ENCODE measurements at regions not wholly inside any gene's neighbourhood (a gene's known extent, or its start where the extent isn't known, plus 50 kb on each side); places are given as distances from the start of the nearest gene placed in this dataset.
A peak's percentile ranks its signal among the peaks of the same experiment; 100 is the strongest.

DNA sequence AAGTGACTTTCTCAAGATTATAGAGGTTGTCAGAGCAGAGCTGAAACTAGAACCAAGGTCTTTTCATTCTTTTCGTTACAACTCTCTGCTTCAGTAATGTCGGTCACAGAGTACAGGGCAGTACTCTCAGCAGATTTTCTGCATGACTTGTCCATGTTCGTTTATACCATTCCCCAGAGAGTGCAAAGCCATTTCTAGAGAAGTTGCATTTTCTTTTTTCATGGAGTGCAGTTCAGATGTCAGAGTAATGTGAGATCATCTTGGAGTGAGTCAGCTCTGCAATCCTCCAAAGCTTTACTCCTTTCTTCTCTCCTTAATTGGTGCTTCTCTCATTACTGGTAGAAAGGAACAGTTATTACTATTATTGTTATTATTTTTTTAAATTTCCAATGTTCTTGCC lies 115.6 kb upstream of the B3GAT2 start:
- no peak overlapping the region for H3K4me3 ChIP-seq (ENCODE audit: low read depth, low read length)
- TF ChIP-seq CTCF (IDR thresholded peaks at IDR 0.05; ENCODE audit: insufficient read depth, low read depth, low read length), result no peak
- peak; percentile 10 for DNase-seq (ENCODE audit: low read depth)

DNA sequence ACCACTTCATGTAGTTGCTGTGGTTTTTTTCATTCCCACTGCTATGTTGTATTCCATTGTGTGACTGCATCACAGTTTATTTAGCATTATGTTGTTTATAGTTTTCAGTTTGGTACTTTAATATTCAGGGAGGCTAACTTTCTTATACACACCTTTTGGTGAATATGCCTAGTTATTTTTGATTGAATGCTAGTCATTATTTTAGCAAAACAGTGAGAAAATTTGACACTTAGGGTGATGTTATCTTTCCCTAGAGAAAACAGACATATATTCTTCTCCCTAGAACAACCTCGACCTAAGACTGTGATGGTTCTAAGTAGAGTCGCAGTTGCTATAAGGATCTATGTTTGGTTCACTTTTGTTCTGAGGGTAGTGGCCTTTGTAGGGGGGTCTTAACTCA lies 120.8 kb upstream of the B3GAT2 start:
- no peak for DNase-seq (ENCODE audit: low read depth)
- TF ChIP-seq CTCF (IDR thresholded peaks at IDR 0.05; ENCODE audit: insufficient read depth, low read depth, low read length), result no peak

DNA sequence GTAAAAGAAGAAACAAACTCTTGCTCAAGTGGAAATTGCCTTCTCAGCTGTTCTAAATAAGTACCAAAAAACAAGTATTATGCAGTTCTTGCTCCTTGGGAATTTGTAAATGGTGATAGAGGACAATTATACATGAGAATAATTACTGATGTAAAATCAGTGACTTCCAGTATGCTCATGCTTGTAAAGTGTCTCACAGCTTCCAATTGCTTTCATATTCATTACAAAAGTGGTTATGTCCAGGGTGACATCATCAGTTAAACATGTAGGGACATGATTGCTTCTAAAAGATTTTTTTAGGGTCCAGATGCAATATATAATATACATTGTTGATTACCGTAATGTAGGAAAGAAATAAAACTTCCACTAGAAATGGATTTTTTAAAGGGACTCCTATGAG lies 122.8 kb upstream of the B3GAT2 start:
- no peak for TF ChIP-seq CTCF (IDR thresholded peaks at IDR 0.05; ENCODE audit: insufficient read depth, low read depth, low read length)
- H3K4me3 ChIP-seq (ENCODE audit: low read depth, low read length), result no peak overlapping the region
- DNase-seq (ENCODE audit: low read depth), result peak; percentile 44

More for the DNA sequence above, 120.8 kb upstream of the B3GAT2 start:
- H3K4me3 ChIP-seq (ENCODE audit: low read depth, low read length), result no peak overlapping the region

DNA sequence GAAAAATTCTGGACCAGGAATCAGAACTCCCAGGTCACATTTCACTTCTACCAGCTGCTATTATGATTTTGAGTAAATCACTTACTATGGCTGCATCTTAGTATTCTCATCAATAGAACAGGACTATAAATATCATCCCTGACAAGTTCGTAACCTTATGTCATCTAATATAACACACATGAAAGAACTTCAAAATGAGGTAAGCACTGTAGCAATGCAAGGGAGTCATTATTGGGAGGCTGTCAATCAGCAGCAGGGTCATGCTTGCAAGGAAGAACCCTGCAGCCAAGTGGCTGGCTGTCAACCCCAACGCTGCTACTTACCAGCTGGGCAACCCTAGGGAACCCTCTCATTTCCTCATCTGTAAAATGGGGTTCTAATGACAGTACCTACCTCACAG lies 123.3 kb upstream of the B3GAT2 start:
- no peak for DNase-seq (ENCODE audit: low read depth)
- H3K4me3 ChIP-seq (ENCODE audit: low read depth, low read length), result no peak overlapping the region
- no peak for TF ChIP-seq CTCF (IDR thresholded peaks at IDR 0.05; ENCODE audit: insufficient read depth, low read depth, low read length)

DNA sequence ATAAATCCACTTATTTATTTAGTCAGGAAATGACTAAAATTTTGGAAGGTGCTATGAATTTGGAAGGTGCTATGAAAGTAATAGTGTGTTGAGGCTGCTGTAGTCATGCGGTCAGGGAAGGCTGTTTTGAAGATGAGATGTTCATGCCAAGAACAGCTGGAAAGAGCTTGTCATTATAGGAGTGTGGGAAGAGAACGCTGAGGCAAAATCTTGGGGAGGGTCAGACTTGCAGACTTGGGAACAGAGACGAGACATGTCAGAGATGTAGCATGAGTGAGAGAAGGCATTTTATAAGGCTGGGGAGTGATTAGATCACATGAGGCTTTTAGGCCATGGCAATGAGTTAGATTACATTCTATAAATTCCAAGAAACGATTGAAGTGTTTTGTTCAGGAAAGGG lies 124.0 kb upstream of the B3GAT2 start:
- no peak for TF ChIP-seq CTCF (IDR thresholded peaks at IDR 0.05; ENCODE audit: insufficient read depth, low read depth, low read length)
- no peak overlapping the region for H3K4me3 ChIP-seq (ENCODE audit: low read depth, low read length)
- DNase-seq (ENCODE audit: low read depth), result peak; percentile 61

GRCh38 chr6:71082033-71082650 lies 125.3 kb upstream of the B3GAT2 start:
- H3K4me3 ChIP-seq (ENCODE audit: low read depth, low read length), result peak overlapping the region; percentile 34
- TF ChIP-seq CTCF (IDR thresholded peaks at IDR 0.05; ENCODE audit: insufficient read depth, low read depth, low read length), result no peak
- DNase-seq (ENCODE audit: low read depth), result peak; percentile 28

DNA sequence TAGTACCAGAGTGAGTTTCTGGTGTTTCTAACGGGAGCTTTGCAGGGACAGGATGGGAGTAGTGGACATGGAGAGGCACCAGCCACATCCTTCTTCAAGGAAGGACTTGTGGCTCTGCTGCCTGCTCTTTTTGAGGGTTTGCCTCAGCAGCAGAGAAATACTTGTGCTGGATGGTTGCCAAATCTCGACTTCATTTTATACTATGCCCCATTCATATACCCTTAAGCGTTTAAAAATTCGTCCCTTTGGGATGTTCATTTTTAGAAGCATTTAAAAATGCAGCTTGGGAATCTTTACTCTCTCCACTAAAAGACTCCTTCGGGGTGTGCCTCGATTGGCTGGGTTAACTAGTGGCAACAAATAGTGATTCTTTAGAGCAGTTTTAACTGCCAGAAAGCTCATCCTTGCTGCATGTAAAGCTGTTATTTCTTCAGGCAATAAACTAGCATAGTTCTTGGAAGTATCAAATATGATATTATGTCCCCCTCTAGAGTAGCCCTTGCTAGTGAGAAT lies 126.5 kb upstream of the B3GAT2 start:
- no peak for DNase-seq (ENCODE audit: low read depth)
- no peak overlapping the region for H3K4me3 ChIP-seq (ENCODE audit: low read depth, low read length)
- no peak for TF ChIP-seq CTCF (IDR thresholded peaks at IDR 0.05; ENCODE audit: insufficient read depth, low read depth, low read length)
